ENCODE measurements at regions not wholly inside any gene's neighbourhood (a gene's known extent, or its start where the extent isn't known, plus 50 kb on each side); places are given as distances from the start of the nearest gene placed in this dataset.

- in situ Hi-C loops (cut with HindIII; ENCODE audit: low sequenced_read_pairs), result no loop called here
- TF ChIP-seq, protein P1, sequence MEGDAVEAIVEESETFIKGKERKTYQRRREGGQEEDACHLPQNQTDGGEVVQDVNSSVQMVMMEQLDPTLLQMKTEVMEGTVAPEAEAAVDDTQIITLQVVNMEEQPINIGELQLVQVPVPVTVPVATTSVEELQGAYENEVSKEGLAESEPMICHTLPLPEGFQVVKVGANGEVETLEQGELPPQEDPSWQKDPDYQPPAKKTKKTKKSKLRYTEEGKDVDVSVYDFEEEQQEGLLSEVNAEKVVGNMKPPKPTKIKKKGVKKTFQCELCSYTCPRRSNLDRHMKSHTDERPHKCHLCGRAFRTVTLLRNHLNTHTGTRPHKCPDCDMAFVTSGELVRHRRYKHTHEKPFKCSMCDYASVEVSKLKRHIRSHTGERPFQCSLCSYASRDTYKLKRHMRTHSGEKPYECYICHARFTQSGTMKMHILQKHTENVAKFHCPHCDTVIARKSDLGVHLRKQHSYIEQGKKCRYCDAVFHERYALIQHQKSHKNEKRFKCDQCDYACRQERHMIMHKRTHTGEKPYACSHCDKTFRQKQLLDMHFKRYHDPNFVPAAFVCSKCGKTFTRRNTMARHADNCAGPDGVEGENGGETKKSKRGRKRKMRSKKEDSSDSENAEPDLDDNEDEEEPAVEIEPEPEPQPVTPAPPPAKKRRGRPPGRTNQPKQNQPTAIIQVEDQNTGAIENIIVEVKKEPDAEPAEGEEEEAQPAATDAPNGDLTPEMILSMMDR (IDR thresholded peaks at IDR 0.05; ENCODE audit: low read depth, low read length), result no peak
- no peak overlapping the region for H3K4me3 ChIP-seq (ENCODE audit: low read depth, low read length)
- no peak for DNase-seq (ENCODE audit: low read depth, low spot score)
These were observed 547.2 kb upstream of the SETBP1 start for GRCh38 chr18:44133483-44133882.

DNA sequence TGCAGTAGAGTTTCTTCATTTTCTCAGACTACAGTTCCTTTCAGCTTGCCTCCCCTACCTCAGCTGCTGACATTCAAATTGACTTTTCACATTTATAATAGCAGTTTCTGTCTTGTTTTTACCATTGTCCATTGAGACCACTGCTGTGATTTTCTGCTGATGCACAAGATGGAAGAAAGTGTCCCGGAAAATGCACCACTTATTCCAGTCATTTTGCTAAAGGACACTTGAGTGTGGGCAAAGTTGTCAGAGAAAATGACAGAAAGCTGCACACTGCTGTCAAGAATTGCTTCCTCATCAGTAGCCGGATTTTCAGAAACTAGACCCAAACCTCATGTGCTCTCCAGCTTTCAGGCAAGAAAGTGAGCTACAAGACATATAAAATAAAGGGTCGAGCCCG, 546.2 kb upstream of the SETBP1 start:
- in situ Hi-C loops (cut with HindIII; ENCODE audit: low sequenced_read_pairs), result no loop called here
- TF ChIP-seq, protein P1 (IDR thresholded peaks at IDR 0.05; ENCODE audit: low read depth, low read length), result no peak
- no peak overlapping the region for H3K4me3 ChIP-seq (ENCODE audit: low read depth, low read length)
- no peak for DNase-seq (ENCODE audit: low read depth, low spot score)

GRCh38 chr18:44135741-44136140, 544.9 kb upstream of the SETBP1 start:
- TF ChIP-seq, protein P1 (IDR thresholded peaks at IDR 0.05; ENCODE audit: low read depth, low read length), result no peak
- in situ Hi-C loops (cut with HindIII; ENCODE audit: low sequenced_read_pairs), result no loop called here
- DNase-seq (ENCODE audit: low read depth, low spot score), result no peak
- no peak overlapping the region for H3K4me3 ChIP-seq (ENCODE audit: low read depth, low read length)

DNA sequence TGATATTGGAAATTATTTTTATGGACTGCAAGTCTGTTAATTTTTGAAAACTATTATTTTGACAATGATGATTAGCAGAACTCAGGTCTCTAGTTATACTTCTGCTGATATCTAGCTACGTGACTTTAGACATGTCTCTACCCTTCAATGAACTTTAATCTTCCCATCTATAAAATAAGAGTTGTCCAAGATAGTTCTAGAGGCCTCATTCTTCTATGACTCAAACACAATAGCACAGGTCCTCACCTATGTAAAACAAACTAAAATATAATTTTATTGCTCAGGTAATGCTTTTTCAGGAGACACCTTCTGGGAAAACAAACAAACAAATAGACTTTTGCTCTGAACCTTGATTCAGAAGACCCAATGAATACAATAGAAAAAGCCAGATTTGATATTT, 544.4 kb upstream of the SETBP1 start:
- in situ Hi-C loops (cut with HindIII; ENCODE audit: low sequenced_read_pairs), result no loop called here
- TF ChIP-seq, protein P1 (IDR thresholded peaks at IDR 0.05; ENCODE audit: low read depth, low read length), result no peak
- H3K4me3 ChIP-seq (ENCODE audit: low read depth, low read length), result no peak overlapping the region
- DNase-seq (ENCODE audit: low read depth, low spot score), result no peak

GRCh38 chr18:44143072-44143471, 537.6 kb upstream of the SETBP1 start:
- H3K4me3 ChIP-seq (ENCODE audit: low read depth, low read length), result no peak overlapping the region
- TF ChIP-seq, protein P1 (IDR thresholded peaks at IDR 0.05; ENCODE audit: low read depth, low read length), result no peak
- in situ Hi-C loops (cut with HindIII; ENCODE audit: low sequenced_read_pairs), result no loop called here
- no peak for DNase-seq (ENCODE audit: low read depth, low spot score)

DNA sequence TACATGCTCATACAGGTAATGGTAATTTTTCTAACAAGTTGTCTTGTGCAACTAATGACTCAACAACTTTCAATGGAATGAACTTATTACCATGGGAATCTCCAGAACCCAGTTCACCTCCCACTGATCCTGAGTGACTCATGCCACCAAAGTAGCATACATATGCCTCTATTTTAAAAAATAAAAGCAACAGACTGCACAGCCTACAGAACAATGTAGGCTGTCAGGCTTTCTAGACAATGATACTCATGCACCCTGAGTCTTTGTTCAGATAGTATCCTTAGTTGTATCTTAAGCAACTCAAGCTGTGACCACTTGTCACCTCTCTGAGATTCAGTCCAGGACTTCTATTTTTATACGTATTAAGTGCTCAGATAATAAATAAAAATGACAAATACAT, 531.0 kb upstream of the SETBP1 start:
- TF ChIP-seq, protein P1 (IDR thresholded peaks at IDR 0.05; ENCODE audit: low read depth, low read length), result no peak
- in situ Hi-C loops (cut with HindIII; ENCODE audit: low sequenced_read_pairs), result no loop called here
- peak; percentile 89 for DNase-seq (ENCODE audit: low read depth, low spot score)
- H3K4me3 ChIP-seq (ENCODE audit: low read depth, low read length), result no peak overlapping the region

DNA sequence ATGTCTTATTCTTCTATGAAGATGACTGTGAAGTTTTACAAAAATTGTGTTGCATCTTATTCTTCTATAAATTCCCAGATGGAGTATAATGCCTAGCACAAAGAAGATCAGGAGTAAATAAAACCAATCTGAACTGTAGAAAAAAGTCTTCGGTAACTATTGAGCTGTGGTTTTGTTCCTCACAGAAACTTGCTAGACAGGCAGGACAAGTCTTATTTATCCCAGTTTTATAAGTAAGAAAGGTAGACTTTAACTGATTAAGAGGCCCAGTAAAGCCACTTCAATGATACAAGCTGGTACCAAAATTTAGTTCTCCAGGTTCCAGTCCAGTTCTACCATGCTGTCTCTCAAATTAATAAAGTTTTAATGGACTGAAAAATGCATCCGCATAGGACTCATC, 526.7 kb upstream of the SETBP1 start:
- no peak for DNase-seq (ENCODE audit: low read depth, low spot score)
- TF ChIP-seq, protein P1 (IDR thresholded peaks at IDR 0.05; ENCODE audit: low read depth, low read length), result no peak
- H3K4me3 ChIP-seq (ENCODE audit: low read depth, low read length), result no peak overlapping the region
- in situ Hi-C loops (cut with HindIII; ENCODE audit: low sequenced_read_pairs), result no loop called here

All from astrocyte of the spinal cord (primary cell).